ENCODE measurements at regions not wholly inside any gene's neighbourhood (a gene's known extent, or its start where the extent isn't known, plus 50 kb on each side); places are given as distances from the start of the nearest gene placed in this dataset.
"Not testable (repeated sequence)": the region's sequence is repeated elsewhere in the genome, so short reads cannot be mapped to it uniquely, and the experiment has no call there.

DNA sequence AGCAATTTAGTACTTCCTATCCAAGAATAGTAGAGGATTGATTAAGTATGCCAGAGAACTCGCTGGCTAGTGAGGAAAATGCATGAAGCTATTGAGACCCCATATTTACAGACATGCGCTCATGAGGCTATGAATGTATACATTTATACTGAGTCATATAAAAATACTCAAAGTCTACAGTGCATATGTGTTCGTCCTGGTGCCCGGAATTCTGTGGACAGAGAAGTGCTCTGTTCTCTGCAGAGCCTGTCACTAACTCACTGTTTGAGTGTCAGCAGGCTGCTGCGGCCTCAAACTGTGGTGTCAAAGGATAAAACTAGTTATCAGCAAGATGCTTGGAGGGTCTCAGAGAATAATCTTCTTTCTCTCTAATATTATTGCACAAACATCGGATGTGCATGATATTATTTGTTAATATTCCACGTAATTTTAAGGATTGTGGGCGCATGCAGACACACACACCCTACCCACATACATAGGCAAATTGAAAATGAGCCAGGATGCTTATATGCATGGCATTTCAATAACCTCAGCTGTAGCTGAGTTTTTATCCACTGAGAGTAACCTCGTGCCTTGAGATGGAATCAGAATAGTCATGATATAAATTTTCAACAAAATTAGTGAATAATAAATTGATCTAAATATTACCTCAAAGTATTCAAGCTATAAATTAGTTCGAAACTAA lies 50.0 kb upstream of the TSC22D2 start:
- DNase-seq = no peak

DNA sequence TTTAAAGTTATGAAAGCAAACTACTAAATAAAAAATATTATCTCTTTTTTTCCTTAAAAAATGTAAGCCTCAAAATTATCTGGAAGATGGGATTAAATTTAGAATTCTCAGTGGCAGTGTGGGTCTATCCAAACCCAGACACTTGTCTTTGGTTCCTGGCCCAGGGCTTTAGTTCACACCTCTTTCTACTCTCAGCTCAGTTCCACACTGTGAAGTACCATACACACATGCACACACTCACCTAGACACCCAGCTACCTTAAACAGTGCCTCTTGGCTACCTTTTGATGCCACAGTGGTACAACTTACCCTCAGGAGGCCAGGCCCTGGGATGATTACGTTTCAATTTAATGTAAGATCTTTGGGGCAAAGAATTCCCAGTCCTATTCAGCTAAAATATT lies 51.0 kb upstream of the TSC22D2 start:
- no peak for DNase-seq

DNA sequence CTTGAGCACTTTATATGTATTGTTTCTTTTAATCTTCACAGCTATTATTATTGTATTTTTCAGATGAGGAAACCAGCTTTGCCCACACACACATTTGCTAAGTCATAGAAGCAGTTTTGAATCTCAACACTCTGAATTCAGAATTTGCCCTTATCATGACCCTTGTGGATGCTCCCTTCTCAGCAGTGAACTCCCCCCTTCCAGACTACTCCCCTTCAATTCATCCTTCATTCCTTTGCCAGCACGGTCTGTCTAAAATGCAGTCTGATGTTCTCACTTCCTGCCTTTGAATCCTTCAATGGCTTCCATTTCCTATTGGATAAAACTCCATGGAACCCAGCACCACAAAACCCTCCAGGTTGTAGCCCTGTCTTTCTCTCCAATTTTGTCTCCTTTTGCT lies 52.5 kb upstream of the TSC22D2 start:
- no peak for DNase-seq

DNA sequence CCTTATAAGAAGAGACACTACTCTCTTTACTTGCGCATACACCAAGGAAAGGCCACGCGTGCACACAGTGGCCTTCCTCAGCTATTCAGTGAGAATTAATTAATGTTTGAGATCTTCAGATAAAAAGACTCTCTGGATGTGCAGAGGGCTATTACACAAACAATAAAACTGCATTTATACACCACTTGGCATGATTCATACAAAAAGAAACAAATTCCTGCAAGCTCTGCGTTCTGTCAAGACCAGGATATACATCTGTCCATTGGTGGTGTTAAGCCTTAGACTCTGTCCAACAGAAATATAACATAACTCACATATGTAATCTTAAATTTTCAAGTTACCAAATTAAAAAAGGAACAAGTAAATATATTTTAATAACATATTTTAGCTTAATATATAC lies 55.2 kb upstream of the TSC22D2 start:
- no peak for DNase-seq

DNA sequence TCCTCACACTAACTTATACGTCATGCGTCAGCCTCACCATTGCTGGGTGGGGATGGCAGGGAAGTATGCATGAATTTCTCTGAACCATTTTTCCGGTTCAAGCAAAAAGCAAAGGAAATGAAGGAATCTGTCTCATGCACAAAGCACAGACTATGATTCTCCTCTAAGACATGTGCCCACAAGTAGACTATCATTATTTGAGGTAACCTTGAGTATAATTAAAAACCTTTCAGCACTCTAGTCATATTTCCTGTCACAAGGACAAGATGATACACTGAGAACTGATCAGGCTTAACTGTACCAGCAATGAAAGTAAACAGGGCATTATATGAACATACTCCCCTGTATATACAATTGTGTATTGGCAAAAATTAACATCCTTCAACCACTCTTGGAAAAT lies 56.7 kb upstream of the TSC22D2 start:
- DNase-seq = no peak

DNA sequence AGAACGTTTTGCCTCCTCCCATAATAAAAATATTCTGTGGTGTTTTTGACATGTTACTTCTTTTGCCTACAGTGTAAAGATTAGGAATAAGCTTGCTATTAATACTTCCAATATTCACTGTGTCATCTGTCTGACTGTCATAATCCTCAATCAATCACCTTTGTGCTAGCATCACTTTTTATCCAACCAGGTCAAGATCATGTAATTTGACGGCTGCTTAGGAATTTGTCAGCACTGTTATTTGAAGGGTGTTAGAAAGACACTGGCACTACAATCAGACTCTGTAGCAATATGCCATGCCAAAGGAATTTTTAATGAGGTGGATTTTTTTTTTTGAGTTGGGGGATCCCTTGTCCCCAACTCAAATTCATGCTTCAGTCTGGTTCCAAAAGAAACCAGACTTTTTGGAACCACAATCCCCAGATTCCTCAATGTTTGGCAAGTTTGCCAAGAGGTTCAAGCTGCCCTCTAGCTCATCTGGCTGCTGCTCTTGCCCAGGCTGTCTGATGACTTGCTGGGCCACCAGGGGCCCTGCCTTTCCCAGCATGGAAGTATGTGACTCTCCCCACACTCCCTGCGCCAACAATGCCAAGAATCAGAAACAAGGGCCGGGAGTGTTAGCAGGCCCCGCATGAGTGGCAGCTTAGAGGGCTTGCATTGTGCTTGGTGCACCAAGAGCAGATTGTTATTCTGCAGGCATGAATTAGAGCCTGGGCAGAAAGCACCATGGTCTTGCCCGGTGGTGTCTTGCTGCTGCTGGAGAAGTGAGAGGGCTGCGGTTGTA lies 58.6 kb upstream of the TSC22D2 start:
- no peak for DNase-seq

DNA sequence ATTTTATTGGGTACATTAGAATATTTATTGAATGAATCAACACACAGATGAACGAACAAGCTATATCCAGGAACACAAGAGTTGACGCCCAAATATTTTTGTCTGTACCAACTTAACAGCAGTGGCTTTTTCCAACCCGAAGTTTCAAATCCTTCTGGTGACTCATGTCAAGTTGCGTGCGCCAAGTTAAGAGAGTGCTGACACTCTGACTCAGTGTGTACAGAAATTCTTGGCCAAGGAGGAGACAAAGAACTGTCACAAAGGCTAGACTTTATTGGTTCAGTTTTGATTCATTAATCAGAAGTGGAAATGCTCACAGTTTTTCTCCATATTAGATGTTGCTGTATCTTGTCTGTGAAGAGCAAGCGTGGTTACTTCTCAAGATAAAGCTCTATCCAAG lies 59.6 kb upstream of the TSC22D2 start:
- peak; percentile 43 for DNase-seq

DNA sequence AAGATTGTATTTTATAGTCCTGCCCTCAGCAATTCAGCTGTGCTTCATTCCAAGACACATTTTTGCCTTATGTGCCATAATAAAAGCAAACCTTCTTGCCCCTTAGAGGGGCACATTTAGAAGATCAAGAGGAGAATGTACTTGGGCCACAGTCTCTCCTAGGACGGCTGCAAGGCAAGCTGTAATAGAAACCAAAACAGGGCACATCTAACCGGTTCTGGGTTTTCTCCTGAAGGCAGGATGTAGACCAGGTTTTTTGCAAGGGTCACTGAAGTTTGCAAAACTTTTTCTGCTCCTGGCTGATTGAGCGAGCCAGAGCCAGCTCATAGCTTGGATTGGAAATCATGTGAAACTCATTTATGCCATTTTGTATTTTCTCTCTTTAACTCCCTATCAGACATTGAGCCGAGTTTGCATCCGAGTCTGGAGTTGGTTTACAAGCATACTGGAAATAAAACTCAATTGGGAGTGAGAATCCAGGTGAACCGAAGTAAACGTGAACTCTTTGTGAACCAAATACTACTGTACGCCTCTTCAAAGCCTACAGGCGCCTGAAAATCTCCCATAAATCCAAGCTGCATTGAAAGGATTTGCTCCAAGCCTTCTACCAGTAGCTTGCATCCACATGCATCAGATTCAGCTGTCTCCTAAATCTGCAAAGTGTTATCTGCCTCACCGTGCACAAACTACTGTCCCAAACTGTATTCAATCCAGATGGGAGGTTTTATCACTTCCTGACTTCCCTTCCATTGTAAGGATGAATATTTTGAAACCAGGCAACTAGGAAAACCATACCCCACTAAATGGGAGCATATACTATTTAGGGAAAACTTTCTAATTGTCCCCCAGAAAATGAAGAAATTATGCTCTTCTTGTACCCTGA lies 60.9 kb upstream of the TSC22D2 start:
- no peak for DNase-seq

DNA sequence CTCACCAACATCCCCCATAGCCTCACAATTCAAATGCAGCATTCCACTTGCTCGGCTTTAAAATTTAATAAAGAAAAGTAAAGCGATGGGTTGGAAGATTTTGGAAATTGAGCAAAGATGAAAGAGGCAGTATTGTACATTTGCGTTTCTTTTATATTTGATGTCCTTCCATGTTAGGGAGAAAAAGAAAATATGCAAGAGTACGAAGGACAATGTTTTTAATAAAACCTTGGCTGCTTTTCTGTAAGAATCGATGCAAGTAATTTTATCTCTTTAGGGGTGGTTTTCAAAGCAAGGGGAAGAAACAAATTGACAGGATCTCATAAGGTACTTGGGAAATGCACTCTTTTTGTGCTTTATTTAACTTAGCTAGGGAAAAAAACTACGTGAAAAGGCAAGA lies 61.8 kb upstream of the TSC22D2 start:
- DNase-seq = no peak

DNA sequence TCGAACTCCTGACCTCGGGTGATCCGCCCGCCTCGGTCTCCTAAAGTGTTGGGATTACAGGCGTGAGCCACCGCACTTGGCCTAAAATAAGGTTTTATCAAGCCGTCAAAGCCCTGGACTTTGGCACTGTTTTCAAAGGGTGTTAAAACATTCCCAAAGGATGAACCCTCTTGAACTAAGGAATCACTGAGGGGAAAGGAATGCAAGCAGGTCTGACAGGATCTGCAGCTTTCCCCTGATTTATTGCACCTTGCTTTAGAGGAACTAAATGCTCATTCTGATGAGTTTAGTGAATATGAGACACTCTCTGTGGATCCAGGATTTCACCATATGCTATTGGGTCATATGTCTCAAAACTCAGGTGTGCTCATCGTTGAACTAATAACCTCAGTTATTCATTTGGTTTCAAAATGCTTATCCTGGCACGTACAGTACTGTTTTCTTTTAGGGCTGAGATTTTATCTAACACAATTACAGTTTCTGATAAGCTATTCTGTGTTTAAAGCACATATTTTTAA lies 63.0 kb upstream of the TSC22D2 start:
- DNase-seq = no peak

DNA sequence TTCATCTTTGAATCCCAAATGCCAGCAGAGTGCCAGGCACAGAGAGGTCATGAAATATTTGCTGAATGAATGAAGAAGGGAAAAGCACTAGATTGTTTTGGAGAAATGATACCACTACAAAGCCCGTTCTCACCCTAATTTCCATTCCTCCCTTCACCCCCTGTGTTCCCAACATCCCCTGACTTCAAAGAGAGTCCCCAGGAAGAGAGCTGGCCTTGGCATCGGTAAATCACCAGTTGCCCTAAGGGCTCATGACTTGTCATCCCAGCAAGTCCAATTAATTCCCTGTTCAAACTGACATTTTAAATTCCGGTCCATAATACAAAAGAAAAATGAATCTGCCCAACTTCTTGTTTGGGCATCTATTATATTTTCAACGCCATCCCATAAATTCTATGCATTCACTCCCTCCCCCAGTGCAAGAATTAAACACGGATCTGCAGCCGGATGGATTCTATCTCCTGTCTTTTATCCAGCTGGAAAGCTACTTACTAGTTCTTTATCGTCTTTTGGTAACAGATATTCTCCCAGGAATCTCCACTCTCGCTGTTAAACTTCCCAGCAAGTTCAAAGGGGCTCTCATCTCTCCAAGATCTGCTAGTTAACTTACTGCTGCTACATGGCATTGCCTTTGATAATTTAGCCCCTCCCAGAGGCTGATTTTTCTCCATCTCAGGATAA lies 63.9 kb upstream of the TSC22D2 start:
- DNase-seq = no peak

DNA sequence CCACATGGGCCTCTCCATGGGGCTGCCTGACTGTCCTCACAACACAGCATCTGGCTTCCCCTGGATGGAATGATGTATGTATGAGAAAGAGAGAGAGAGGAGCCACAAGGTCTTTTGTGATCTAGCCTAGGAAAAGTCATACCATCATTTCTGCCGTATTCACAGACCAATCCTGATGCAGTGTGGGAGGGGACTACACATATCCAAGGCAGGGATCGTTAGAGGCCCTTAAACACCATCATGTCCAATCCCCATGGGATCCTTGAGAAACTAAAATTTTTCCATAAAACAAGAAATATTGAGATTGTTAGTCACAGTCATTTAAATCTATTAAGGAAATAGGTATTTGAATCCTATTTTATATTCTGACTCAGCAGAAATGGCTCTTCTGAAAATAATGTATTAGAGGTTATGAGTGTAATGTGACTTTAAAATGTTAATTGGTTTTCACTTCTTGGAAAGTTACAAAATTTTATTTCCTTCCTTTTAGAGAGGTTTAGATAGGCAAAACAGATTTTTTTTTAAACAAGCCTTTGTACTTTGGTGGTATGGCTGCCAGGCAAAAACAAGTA lies 65.1 kb upstream of the TSC22D2 start:
- DNase-seq = no peak

DNA sequence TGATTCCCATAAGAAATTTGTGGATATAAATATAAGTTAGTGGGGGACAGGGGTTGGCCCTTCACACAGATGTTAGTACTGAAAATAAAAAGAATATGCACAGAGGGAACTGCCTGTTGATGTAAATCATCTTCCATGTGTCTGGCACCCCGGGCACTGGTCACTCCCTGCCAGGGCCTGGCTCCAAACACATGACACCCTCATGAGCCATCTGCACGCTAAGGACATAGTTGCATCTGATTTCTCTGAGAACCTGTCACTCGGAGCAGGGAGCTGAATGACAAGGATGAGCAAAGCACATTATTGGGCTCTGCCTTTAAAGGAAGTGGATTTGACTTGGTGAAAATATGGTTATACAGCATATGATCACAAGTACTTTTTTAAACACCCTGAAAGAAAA lies 66.2 kb upstream of the TSC22D2 start:
- DNase-seq = no peak

DNA sequence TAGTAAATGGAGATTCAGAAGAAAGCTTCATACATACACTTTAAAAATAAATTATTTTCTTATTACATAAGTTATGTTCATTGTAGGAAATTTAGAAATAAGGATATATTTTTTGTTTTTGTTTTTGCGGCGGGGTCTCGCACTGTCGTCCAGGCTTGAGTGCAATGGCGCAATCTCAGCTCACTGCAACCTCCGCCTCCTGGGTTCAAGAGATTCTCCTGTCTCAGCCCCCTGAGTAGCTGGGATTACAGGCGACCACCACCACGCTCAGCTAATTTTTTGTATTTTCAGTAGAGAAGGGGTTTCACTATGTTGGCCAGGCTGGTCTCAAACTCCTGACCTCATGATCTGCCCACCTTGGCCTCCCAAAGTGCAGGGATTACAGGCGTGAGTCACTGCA lies 71.7 kb upstream of the TSC22D2 start:
- DNase-seq = not testable (repeated sequence)

DNA sequence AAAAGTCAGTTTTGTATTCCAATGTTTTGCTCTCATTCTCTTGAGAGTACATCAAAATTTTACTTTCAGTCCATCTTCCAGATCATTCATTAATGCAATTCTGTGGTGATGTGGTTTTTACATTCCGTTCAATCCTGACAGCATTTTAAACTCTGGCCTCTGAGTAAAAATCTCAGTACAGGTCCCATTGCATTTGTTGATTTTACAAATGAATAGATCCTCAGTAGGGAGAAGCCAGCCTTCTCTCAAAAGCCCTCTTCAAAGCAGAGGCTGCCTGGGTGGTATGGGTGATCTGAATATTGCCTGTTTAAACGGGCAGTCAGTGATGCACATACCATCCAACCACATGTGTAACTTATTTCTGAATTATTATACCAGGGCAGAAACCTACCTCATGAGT lies 72.5 kb upstream of the TSC22D2 start:
- DNase-seq = no peak

DNA sequence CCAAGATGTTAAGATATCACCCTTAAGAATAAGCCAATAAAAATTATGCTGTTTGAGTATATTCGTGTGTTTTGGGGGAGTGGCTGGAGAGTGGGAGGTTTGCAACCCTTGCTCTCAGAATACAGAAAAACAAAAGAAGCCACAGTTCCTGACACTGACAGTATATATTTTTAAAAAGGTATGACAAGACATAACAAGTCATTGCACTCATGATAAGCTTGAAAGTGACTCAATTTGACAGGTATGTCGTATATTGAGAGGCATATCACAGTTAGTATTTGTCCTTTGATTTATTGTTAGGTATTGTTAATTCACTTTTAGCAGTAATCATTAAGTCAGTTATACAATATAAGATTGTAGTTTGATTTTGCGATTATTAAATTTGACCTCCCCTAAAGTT lies 73.1 kb upstream of the TSC22D2 start:
- no peak for DNase-seq

DNA sequence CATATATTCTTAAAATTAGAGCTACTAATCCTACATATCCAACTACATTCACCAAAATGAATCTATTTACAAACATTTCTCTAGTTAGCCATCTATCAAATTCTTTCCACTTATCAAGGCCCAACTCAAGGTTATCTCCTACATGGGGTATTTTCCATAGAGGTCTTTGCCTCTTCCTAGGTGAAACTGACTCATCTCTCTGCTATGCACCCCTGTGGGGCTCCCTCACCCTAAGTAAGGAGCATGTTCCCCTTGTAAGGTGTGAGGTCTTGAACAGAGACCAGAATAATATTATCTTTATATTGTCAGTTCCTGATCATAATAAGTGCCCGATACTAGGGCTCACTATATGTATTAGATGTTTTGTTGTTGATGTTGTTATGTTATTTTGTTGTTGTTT lies 74.6 kb upstream of the TSC22D2 start:
- no peak for DNase-seq

DNA sequence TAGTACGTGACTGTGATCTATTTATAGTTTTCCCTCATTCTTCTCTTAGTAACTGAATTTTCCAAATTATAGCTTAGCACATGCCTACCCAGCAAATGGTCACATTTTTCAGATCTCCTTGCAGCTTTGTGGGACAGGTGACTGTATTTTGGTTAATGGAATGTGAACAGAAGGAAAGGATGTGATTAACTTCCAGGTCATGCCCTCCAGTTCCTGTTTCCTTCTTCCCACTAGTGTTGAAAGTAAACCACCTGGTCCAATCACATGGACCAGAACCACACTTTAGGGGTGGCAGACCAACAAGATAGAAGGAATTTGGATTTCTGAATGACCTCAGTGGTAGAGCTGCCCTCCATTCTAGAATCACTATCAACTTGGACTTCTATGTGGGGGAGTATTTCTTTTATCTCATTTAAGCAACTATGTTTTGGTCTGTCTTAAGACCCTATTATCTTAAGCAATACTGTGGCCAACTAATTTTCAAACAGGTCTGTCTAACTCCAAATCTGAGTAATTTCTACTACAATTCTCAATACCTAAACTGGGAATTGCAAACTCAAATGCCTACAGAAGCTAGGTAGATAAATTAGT lies 76.0 kb upstream of the TSC22D2 start:
- DNase-seq = no peak

DNA sequence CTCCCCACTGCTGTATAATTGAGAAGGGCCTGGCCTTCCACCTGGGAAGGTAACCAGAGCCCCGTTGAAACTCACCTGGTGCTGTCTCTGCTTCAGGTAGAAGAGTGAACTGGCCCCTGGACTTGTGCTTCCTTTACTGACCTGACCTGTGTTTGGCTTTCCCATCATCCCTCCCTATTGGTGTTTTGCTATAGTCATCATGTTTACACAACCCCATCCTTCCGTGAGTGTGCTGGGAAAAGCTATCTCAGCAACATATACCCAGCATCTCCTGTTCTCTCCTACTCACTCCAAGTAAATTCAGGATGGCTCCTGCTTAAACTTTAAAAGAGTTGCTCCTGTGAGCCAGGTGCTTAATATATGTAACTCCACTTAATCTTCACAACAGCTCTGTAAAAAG lies 77.2 kb upstream of the TSC22D2 start:
- DNase-seq = no peak

DNA sequence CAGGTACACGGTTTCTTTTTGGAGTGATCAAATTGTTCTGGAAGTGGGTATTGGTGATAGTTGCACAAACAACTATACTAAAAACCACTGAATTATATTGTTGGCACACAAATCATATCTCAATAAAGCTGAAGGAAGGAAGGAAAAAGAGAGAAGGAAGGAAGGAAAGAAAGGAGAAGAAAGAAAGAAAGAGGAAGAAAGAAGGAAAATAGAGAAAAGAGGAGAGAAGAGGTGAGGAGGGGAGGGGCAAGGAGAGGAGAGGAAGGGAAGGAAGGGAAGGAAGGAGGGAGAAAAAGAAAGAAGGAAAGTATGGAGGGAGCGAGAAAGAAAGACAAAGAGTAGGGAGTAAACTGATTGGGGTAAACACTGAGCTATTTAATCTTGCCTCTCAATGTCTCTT lies 77.9 kb upstream of the TSC22D2 start:
- DNase-seq = no peak

DNA sequence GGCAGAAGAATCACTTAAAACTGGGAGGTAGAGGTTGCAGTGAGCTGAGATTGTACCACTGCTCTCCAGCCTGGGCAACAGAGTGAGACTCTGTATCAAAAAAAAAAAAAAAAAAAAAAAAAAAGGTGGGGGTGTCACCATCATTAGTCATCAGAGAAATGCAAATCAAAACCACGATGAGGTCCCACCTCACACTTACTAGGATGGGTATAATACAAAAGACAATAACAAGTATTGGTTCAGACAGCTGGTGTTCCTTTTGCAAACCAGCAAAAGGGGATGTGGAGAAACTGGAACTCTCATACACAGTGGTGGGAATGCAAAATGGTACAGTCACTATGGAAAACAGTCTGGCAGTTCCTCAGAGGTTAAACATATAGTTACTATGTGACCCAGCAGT lies 78.7 kb upstream of the TSC22D2 start:
- DNase-seq = no peak

DNA sequence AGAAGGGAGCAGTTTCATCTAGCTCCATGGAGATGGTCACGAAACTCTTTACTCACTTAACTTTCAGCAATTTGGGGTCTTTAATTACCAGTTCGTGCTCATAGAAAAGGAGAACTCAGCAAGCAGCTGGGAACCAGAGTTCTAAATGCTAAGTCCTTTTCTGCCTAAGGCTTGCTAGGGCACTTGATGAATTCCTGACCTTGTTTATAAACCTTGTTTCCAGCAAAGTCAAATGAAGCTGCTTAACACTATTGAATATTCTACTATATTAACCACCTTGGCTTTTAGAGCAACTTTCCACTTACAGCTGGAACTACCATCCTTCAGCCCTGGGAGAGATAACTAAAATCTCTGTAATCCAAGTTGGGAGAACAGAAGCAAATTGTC lies 79.5 kb upstream of the TSC22D2 start:
- no peak for DNase-seq

All from activated CD4-positive, alpha-beta T cell treated with anti-CD3 and anti-CD28 coated beads, Interleukin-2, Interleukin-6, amounts not matched to agents 100 ng/mL and 50 ng/mL, durations not matched to agents 16 hours and 8 hours (primary cell).